CD4-positive, alpha-beta T cell treated with Interleukin-17A for 4 hours (primary cell): ENCODE measurements at regions not wholly inside any gene's neighbourhood (a gene's known extent, or its start where the extent isn't known, plus 50 kb on each side); places are given as distances from the start of the nearest gene placed in this dataset.

Source experiments
- DNase-seq: peaks from one replicate; pipeline ENCODE4 v3.0.0-alpha.2; 2020; ENCODE audit warnings: mixed read lengths

DNA sequence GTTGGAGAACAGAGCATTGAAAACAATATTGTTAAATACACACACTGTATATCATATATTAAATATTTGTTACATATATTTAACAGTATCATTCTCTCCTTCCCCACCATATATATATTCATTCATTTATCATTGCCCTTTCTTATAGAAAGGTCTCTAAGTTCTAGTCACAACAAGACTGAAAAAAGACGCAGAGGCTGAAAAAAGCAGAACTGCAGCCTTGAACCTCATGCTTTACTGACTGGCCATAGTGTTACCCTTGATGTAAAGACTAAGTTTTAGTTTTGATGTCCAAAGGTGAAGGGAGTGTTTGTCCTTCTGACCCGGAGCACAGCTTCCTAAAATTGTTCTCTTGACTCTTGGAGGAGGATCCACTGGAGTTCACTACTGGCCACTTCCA, 247.9 kb downstream of the PTEN start:
- DNase-seq, result no peak

DNA sequence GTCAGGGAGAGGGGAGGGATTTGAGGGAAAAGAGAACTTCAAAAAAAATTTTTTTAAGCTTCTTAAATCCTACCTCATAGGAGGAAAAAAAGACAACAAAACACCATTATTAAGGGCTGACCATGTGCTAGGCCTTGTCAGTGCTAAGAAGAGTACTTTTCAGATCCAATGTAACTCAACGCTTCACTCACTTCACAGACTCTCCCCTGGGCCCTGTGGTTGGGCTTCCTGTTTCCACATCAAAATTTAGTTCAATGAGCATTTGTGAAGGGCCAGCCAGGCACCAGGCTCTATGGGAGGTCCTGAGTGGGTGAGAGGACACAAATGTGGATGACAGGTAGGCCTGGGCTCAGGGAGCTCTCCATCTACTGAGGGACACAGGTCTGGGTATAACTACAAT, 249.8 kb downstream of the PTEN start:
- DNase-seq, result no peak

DNA sequence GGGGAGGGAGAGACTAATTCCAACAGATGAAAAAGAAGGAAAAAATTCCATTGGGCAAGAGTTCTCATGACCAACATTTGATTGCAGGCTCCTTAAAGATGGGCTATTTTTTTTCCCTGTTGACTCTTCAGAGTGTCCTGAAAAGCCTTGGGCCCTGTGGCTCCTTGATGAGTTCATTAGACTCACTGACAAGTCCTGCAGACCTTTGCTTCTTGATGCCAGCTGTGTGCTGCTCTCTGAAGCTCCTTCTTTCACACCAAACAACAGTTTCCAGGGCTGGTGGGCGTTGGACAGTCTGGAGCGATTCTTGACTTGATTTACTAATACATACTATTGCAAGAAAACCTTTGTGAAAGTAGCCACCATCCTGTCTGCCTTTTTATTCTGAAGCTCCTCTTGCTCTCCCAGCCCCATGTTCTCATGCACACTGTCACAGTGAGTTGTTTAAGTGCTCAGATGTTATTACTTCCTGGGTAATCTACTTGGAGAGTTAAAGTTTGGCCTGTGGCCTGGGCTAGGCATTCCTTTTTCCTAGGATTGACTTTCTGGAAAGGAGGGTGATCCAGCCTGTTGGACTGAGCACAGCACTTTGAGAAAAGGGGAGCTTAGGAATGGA, 250.3 kb downstream of the PTEN start:
- no peak for DNase-seq

DNA sequence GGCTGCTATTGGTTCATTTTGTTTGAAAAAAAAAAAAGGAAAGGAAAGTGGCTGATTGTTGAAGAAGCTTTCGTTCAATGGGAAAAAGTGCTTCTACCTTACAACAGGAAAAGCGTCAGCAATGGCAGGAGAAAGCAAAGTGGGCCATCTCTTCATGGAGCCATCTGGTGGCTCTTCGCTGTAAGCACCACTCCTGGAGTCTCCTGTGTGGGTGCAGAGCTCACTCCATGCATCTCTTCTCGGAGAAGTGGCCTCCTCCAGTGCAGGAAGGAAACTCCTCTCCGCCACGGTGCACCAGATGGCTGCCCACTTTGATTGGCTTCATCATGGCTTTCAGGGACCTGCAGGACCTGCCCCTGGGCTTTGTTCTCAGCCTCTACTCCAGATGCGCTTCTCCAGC, 250.9 kb downstream of the PTEN start:
- peak; percentile 44 for DNase-seq

DNA sequence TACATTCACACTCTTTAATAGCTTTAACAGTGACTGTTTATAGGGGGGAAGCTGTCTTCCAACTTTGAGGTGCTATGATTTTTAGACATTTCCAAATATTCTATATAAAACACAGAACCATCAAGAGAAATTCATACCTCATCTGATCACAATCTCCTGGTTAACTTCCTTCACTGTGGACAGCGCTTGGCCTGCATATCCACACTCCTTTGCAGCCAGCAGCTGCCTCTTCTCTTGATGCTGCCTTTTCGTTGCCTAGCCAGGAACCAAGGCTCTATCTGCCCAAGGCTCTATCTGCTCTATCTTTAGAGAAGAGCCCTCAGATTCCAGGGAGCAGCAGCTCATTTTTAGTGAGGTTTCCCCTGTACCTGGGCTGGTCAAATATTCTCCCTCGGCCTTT, 252.0 kb downstream of the PTEN start:
- DNase-seq, result no peak

DNA sequence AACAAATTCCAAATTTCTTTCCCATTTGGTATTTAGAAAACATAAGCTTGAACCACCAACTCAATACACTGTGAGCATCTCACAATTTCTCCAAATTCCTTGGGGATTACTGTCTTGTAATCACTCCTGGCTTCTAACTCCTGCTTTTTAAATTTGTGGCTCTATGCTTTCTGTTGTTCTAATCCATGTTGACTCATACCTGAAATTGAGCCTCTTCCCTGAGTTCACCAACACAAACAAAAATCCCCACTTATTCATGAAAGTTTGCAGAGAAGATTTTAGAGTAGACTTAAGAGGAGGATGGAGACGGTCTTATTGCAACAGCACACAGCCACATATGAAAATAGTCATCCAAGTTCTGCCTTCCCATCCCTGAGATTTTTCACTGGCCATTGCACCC, 252.5 kb downstream of the PTEN start:
- no peak for DNase-seq

DNA sequence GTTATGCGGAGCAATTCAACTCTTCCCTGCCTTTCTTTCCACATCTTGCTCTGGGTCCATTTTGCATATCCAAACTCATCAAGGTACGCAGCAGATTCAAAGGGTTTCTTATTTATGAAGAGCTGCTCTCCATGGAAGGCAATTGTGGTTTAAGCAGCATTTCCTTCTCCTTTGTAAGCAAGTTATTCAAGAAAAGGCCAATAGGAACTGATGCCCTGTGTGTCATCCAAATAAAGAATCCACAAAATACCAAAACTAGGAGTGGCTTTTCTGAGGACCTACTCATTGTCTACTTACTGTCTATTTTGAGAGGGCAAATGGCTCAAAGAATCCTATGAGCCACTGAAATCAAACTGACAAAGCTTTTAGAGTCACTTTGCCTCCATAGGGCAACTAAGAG, 253.1 kb downstream of the PTEN start:
- DNase-seq, result no peak

DNA sequence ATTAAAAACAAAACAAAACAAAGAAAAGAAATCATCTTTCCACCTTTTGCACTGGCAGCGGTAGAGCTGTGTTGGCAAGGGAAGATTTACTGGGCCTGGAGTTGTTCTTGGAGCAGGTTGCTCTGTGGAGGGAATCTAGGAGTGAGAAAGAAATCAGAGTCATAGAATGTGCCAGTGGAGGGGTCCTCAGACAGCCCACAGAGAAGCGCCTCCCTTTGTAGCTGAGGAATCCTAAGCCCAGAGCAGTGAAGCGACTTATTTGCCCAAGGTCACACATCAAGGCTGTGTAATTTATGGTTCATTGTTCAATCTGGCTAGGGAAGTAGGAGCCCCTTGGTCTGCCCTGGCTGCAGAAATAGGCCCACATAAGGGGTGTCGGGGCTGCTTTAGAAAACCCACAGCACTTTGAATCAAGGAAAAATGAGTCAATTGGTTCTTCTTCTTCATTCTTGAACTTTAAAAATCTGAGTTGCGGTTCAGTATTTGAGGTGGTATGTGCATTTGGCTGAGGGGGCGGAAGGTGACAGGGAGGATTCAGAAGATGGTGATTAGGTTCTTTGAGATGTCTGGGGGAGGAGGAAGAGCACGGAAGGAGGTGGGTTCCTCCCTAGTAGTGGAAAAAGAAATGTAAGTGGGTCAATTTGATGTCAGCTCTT, 253.7 kb downstream of the PTEN start:
- peak; percentile 38 for DNase-seq

DNA sequence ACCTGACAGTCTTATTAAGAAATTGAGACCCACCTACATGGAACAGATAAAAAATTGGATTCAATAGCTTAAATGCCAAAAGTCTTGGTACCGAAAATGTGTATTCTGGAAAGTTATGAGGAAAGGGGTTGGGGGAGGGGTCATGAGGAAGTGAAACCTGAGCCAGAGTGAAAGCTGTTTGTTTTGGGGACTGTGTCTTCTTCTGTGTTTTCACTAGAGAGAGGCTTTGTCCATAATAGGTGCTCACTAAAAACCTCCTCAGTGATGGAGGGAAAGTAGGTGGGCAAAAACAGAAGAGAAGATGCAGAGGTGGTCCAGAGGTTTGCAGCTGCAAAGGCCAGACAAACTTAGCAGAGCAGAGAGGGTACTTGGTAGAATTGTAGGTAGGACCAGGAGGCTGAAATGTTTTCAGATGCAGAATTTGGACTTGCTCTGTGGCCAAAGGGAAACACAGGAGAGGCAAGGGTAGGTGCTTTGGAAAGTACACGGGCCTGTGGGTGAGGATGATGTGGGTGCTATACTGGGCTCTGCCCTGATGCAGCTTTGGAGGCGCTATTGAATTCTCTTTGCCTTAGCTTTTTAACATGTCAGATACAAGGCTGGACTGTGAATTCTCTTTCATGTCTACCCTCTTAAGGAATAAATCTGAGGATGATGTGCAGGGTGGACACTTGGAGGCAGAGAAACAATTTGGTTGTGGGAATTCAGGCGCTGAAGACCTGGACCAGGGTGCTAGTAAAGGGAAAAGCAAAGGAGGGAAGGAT, 254.6 kb downstream of the PTEN start:
- DNase-seq, result no peak

DNA sequence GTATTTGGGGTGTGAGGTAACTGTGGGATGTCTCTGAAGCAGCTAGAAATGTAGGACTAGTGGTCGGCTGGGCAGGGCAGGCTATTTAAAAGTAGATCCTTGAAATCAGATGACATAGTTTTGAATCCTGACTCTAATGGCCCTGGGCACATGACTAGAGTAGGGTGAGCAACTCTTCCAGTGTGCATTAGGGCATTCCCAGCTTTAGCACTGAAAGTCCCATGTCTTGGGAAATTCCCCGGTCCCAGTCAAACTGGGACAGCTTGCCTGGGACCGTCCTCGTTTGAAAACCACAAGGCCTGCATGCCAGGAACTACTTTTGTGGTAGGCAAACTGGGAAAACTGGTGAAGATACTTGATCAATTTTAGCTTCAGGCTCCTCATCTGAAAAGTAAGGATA, 255.3 kb downstream of the PTEN start:
- no peak for DNase-seq

DNA sequence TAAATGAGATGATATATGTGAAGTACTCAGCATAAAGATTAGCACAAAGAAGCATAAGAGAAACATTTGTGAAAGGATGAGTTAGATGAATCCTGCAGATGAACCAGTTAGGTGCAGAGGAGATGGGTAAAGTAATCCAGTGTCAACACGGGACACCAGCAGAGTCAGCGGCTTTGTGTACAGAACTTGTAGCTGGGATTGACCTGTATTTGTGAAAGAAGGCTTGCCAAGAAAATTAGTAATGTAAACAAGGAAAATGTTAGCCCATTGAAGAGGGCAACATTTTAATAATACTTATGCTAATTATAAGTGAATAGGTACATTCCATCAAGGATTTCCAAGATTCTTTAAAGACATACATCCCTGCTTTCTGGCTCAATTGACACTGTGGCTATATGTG, 255.7 kb downstream of the PTEN start:
- DNase-seq, result no peak

DNA sequence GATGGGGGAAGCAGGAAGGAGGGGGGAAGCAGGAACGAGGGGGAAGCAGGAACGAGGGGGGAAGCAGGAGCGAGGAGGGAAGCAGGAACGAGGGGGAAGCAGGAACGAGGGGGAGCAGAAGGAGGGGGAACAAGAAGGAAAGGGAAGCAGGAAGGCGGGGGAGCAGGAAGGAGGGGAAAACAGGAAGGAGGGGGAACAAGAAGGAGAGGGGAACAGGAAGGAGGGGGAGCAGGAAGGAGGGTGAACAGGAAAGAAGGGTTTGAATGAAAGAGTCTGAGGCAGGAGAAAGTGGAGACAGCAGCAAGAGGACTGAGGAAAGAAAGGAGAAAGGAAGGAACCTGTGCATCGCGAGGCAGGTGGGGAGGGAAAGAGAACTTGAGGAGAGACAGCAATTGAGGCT, 256.6 kb downstream of the PTEN start:
- DNase-seq, result no peak

DNA sequence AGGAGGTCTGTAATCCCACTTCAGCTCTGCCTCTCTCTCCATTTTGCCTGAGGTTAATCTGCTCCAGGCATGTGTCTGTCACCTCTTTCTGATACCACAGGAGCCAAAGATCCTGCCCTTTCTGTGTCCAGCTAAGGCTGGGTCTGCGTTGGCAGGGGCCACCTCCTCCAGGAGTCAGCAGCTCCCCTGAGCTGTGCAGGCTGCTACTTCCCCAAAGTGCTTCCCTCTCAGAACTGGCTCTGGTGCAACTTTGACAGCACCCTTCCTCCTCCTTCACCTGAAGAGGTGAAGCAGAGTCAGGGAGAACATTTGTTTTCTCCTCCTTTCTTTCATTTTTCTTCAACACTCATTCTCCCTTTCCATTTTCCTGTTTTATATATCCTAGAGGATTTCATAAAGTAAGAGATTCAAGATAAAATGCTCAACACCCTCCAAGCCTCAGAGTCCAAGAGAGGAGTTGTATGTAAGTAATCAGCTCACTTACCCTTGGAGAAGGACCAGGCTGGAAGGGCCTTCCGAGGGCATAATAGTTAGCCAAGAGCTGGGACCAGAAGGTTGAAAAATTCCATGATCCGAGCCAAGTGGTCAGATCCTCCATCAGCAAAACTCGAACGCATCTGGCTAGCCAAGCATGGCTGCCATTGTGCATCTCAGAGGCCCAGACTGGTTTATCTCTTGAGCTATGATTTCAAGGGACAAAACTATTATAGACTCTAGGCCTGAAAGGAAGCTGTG, 257.3 kb downstream of the PTEN start:
- no peak for DNase-seq

DNA sequence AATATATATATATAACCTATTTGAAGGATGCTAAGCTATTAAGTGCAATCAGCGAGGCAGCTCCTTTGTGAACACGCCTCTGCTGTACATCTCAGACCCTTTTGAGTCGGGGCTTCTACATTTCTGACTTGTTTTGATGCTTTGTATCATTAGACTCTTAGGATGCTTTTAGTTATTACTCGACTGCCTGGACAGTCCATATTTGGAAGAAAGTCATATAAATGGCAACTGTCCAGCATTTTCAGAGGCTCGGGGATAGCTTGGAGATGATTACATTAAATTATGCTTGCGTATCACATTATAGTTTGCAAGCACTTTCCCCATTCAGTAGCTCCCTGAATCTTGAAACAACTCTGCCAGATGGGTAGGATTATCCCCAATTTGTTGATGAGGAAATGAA, 257.9 kb downstream of the PTEN start:
- DNase-seq, result no peak

DNA sequence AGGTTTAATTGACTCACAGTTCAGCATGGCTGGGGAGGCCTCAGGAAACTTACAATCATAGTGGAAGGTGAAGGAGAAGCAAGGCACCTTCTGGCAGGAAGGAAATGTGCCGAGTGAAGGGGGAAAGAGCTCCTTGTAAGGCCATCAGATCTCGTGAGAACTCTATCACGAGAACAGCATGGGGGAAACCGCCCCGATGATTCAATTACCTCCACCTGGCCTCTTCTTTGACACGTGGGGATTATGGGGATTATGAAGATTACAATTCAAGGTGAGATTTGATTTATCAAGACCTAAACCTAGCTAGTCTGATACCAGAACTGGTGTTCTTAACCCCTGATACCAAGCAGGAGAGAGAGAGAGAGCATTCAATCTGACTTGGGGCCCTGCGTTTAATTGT, 258.7 kb downstream of the PTEN start:
- DNase-seq, result no peak

DNA sequence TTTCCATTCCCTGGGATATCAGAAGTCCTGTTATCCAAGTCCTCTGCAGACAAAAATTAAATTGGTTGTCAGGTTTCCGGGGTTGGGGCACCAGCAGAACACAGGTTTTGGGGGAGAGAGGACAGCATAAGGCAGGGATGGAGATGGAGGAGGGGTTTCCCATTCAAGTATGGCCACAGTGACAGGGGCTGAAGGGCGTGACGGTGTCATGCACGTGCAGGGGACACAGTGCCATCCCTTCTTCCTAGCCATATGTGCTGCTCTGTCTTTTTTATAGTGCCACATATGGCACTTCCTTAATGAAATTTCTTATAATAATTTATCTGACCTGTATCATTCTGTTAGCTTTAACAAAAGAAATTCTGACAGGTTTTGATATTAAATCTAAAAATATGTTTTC, 259.2 kb downstream of the PTEN start:
- DNase-seq, result no peak

DNA sequence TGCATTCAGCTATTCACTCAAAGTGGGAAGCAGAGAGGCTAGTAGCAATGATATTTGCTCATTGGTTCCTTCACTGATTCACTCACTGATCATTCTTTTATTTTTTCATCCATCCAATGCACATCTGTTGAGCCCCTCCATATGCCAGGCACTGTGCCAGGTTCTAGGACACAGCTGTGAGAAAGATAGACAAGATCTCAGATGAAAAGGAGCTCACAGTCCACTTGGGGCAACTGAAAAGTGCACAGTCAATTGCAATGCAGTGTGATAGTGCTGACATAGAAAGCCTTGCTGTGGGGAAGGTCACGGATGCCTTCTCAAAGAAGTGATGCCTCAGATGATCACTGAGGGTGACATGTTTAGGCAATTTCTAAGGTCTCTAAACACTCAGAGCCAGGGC, 262.3 kb downstream of the PTEN start:
- DNase-seq, result no peak

DNA sequence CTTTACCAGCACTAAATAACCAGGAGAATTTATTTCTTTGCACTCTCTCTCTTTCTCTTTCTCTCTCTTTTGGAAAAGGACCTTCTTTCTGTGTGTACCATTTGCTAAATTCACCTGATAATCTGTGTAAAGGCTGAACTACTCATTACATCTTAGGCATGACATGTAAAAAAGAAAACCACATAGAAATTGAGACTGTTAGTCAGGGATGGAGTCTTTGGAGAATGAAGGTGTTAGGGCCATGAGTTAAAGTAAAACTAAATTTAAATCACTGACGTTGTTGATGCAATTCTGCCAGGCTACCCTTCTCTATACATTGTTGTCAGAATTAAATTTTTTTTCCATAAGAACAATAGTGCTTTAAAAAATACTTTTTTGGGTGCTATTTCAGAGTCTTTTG, 263.3 kb downstream of the PTEN start:
- DNase-seq, result no peak

DNA sequence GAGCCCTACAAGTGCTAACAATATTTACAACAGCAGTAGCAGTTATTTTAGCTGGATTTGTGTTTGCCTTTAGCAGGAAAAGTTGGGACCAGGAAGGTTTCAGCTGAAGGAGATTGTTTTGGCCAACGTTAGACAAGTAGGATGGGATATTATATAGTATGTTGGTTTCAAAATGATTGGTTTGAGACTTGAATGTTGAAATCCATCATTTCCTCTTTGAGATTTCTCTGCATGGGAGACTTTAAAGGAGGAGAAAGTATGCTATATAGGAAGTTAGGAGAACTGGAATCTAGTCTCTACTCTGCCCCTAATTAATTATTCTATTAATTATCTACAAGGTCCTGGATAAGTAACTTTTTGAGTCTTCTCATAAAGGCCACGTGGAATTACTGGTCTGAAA, 263.8 kb downstream of the PTEN start:
- no peak for DNase-seq

DNA sequence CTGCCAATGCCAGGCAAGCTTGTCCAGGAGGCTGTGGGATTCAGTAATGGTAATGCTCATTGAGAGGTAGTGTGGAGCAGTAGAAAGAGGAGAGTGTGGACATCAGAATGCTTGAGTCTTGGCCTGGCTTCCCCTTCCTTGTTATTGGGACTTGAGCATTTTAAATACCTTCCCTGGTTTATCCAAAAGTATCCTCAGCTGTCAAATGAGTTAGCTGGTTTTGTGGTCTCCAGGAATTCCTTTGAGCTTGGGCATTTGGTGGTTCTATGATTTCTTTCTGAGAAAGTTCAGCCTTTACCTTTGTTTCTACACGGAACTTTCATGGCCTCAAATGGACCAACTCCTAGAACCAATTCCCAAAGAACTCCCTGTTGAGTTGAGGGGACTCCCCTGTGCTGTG, 264.3 kb downstream of the PTEN start:
- DNase-seq, result no peak

DNA sequence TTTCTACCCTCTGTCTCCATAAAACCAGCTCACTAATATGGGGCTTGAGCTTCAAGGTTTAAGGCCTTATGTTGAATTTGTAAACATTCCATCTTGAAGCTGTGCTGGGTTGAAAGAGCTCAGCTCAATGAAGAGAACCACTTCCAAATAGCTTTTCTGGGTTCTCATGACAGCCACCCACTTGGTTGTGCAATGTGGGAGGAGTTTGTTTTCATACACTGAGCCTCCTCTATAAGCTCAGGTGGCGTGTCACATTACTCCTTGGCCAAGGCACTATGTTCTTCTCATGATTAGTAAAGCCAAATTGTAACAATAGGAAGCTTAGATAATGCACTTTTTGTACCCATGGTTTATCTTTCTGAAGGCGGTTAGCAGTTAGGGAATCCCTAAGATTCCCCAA, 265.6 kb downstream of the PTEN start:
- DNase-seq, result no peak

DNA sequence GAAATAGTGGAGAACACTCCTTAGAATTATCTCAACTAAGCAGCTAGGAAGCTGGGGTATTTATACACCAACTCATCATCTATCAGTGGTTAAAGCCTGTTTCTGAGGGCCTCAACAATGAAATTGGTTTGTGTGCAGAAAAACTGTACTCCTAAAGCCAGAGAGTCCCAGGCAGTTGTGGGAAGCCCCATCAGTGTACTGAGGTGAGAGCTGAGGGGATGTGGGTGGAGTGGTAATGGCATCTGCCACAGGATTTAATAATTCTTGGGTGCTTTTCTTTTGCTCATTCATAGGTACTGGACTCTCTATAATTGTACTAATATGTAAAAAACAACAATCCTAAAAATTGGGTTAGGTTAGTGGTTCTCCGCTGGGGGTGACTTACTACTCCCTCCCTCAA, 267.5 kb downstream of the PTEN start:
- DNase-seq, result no peak

DNA sequence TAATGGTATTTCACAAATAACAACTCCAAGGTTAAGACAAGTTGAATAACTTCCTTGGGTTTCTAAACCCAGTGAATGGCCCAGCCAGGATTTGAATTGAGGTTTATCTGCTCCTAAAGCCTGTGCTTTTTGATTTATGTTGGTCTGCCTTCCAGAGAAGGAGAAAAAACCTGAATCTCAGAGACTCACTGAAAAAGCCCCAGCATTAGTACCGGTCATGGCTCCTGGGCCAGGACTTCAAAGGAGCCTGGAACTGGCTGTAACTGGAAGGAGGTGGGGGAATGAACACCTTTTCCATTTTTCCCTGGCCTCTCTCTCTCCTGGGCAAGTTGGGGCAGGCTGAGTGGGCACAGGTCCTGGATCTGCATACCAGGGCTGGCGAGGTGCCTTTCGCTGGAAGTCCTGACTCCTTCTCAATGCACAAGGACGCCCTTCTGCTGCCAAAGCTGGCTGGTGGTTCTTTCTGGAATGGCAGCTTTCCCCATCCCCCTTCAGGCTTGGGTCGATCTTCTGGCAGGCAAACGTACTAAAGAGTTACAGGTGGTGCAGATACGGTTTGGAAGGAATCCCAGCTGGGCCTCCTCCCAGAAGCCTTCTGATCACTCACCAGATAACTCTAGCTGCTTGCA, 268.2 kb downstream of the PTEN start:
- DNase-seq, result no peak
